ENCODE measurements at regions not wholly inside any gene's neighbourhood (a gene's known extent, or its start where the extent isn't known, plus 50 kb on each side); places are given as distances from the start of the nearest gene placed in this dataset.

GRCh38 chr3:187804120-187804744, 59.0 kb upstream of the BCL6 start:
- H2BK120ac ChIP-seq (ENCODE audit: low read depth, low read length) = no peak overlapping the region
- H2AK5ac ChIP-seq (ENCODE audit: low read depth, low read length) = no peak overlapping the region
- DNase-seq (no peak), ATAC-seq (ENCODE audit: low read depth) (no peak)
- no peak overlapping the region for H3K14ac ChIP-seq (replicated peaks; ENCODE audit: low read depth, low read length)
- BruUV-seq (replicated peaks) = no TSS peak
- TF ChIP-seq SMC3 (IDR thresholded peaks at IDR 0.05; ENCODE audit: low read depth, low read length) = no peak
- no peak for TF ChIP-seq CTCF (conservative IDR thresholded peaks at IDR 0.05; ENCODE audit: low read depth, low read length)
- TF ChIP-seq BHLHE40 (IDR thresholded peaks at IDR 0.05; ENCODE audit: low read depth, low read length) = no peak
- TF ChIP-seq ELK1 (IDR thresholded peaks at IDR 0.05; ENCODE audit: borderline replicate concordance, low read depth, low read length) = no peak
- TF ChIP-seq CEBPB (IDR thresholded peaks at IDR 0.05; ENCODE audit: low read depth, low read length) = no peak
- TF ChIP-seq MAZ (IDR thresholded peaks at IDR 0.05; ENCODE audit: borderline replicate concordance, low read depth, low read length) = no peak
- TF ChIP-seq POLR2A (IDR thresholded peaks at IDR 0.05; ENCODE audit: low read depth, low read length) = no peak
- TF ChIP-seq RFX5 (IDR thresholded peaks at IDR 0.05; ENCODE audit: low read depth, low read length) = no peak
- no peak for TF ChIP-seq USF2 (IDR thresholded peaks at IDR 0.05; ENCODE audit: low read depth, low read length)
- no peak for TF ChIP-seq MXI1 (IDR thresholded peaks at IDR 0.05; ENCODE audit: borderline replicate concordance, low read depth, low read length)
- TF ChIP-seq NFE2L2 (IDR thresholded peaks at IDR 0.05; ENCODE audit: low read depth, low read length) = no peak
- TF ChIP-seq MAFK (IDR thresholded peaks at IDR 0.05; ENCODE audit: low read depth, low read length) = no peak
- TF ChIP-seq RAD21 (IDR thresholded peaks at IDR 0.05; ENCODE audit: low read length) = no peak
- TF ChIP-seq FOS (IDR thresholded peaks at IDR 0.05; ENCODE audit: low read depth, low read length) = no peak
- no peak overlapping the region for H3K18ac ChIP-seq (ENCODE audit: low read depth, low read length)
- no peak overlapping the region for H2AFZ ChIP-seq (replicated peaks; ENCODE audit: low read length, poor library complexity)
- H4K91ac ChIP-seq (ENCODE audit: insufficient read depth, low read depth, low read length) = no peak overlapping the region
- no peak overlapping the region for H3K9ac ChIP-seq (ENCODE audit: low read depth, low read length)
- H3K23ac ChIP-seq (ENCODE audit: low read depth, low read length) = no peak overlapping the region
- no peaks in the 10 kb centered on the region for H3K79me1 ChIP-seq (ENCODE audit: low read depth in 1 of 2, low read length in 2 of 2)
- WGBS, 2 experiments (ENCODE audit: extremely low coverage in 2 of 2, insufficient read length in 1 of 2) = 100% methylated on average over 1 of the region's 11 CpGs; no CpG with 5 or more reads in 1 of the 2 experiments
- no peak overlapping the region for H3K56ac ChIP-seq (ENCODE audit: extremely low read depth, insufficient read depth, low read length)
- ChIA-PET POLR2A (ENCODE audit: unreplicated experiment) (no interaction called here), CTCF (no interaction called here)
- H2BK15ac ChIP-seq (ENCODE audit: low read depth, low read length) = no peak overlapping the region
- no peak overlapping the region for H3K4me2 ChIP-seq (ENCODE audit: low read depth, low read length)
- H3K27me3 ChIP-seq (ENCODE audit: control insufficient read depth, insufficient read depth, low read length) = peaks cover 19% of the 10 kb centered on the region
- H3K27ac ChIP-seq (ENCODE audit: insufficient read depth, low read length) = no peak overlapping the region
- in situ Hi-C loops (cut with MboI; ENCODE audit: low sequenced_read_pairs) (no loop called here), intact Hi-C loops (cut with micrococcal nuclease) (no loop called here), dilution Hi-C loops (cut with HindIII; ENCODE audit: low sequenced_read_pairs, unreplicated experiment) (no loop called here)
- H3K4me1 ChIP-seq (ENCODE audit: control insufficient read depth, insufficient read depth, low read length) = no peaks in the 10 kb centered on the region; the same call in 1 of the 2 replicates
- H3K4me3 ChIP-seq (ENCODE audit: insufficient read depth, low read depth, low read length) = no peak overlapping the region
- H4K20me1 ChIP-seq (ENCODE audit: insufficient read depth, low read length) = no peaks in the 10 kb centered on the region
- no peaks in the 10 kb centered on the region for H3K36me3 ChIP-seq (ENCODE audit: control insufficient read depth, insufficient read depth, low read length)
- no peaks in the 10 kb centered on the region for H3K9me1 ChIP-seq (ENCODE audit: insufficient read depth, low read length)
- no peak overlapping the region for H3K4ac ChIP-seq (ENCODE audit: low read depth, low read length)
- H2BK20ac ChIP-seq (ENCODE audit: low read depth, low read length) = no peak overlapping the region
- no peak overlapping the region for H4K5ac ChIP-seq (ENCODE audit: low read depth, low read length)
- H4K8ac ChIP-seq (ENCODE audit: low read depth in 2 of 2, low read length in 2 of 2) = no peak overlapping the region
- H3K9me3 ChIP-seq (ENCODE audit: control insufficient read depth, insufficient read depth, low read length) = peaks cover 4% of the 10 kb centered on the region; the same call in 1 of the 2 replicates
- no peak overlapping the region for H2AK9ac ChIP-seq (replicated peaks; ENCODE audit: low read depth, low read length, poor library complexity)
- H2BK5ac ChIP-seq (ENCODE audit: low read depth, low read length, poor library complexity, severe bottlenecking) = no peak overlapping the region

All from IMR-90 (cell line).